Testis (tissue), 2 donors: ENCODE measurements at regions not wholly inside any gene's neighbourhood (a gene's known extent, or its start where the extent isn't known, plus 50 kb on each side); places are given as distances from the start of the nearest gene placed in this dataset.

Source experiments
- POLR2A ChIP-seq: fragments of 450-650 bp; IDR thresholded peaks from one replicate; pipeline ENCODE4 v1.6.1; 2017; ENCODE audit warnings: antibody characterized with exemption, mild to moderate bottlenecking, moderate library complexity
- TF ChIP-seq, protein P1 (sequence below), 3 experiments: fragments of 450-650 bp in 2 of 3; fragments of 200-600 bp in 1 of 3; sonication (generic) in 1 of 3; IDR thresholded peaks; one replicate each; pipeline ENCODE4 v1.5.1; 2016 to 2019; ENCODE audit warnings: antibody characterized with exemption in 3 of 3, mild to moderate bottlenecking in 2 of 3, moderate library complexity in 1 of 3

DNA sequence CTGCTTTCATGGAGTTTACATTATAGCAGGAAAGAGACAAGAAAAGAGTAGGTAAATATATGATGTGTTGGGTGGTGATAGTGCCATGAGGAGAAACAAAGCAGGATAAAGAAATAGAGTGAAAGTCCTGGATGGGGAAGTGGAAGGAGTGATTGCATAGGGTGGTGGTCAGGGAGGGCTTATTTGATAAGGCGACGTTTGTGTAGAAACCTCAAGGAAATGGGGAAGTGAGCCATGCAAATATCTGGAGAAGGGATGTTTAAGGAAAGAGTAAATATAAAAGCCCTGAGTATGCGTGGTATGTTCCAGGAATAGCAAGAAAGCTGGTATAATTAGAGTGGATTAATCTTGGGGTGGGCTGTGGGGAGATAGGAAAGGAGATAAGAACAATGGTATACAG lies 134.7 kb upstream of the SV2C start:
- TF ChIP-seq, protein P1, sequence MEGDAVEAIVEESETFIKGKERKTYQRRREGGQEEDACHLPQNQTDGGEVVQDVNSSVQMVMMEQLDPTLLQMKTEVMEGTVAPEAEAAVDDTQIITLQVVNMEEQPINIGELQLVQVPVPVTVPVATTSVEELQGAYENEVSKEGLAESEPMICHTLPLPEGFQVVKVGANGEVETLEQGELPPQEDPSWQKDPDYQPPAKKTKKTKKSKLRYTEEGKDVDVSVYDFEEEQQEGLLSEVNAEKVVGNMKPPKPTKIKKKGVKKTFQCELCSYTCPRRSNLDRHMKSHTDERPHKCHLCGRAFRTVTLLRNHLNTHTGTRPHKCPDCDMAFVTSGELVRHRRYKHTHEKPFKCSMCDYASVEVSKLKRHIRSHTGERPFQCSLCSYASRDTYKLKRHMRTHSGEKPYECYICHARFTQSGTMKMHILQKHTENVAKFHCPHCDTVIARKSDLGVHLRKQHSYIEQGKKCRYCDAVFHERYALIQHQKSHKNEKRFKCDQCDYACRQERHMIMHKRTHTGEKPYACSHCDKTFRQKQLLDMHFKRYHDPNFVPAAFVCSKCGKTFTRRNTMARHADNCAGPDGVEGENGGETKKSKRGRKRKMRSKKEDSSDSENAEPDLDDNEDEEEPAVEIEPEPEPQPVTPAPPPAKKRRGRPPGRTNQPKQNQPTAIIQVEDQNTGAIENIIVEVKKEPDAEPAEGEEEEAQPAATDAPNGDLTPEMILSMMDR (IDR thresholded peaks at IDR 0.05) = no peak
- TF ChIP-seq POLR2A = no peak
